Suppressor macrophage (primary cell): ENCODE measurements at regions not wholly inside any gene's neighbourhood (a gene's known extent, or its start where the extent isn't known, plus 50 kb on each side); places are given as distances from the start of the nearest gene placed in this dataset.
A peak's percentile ranks its signal among the peaks of the same experiment; 100 is the strongest.

Experiments
- DNase-seq, 4 experiments: peaks; one replicate each; pipeline ENCODE4 v3.0.0-alpha.2; 2020 to 2022

- DNase-seq, result no peak
Observed at GRCh38 chr12:116459916-116460663, 99.1 kb upstream of the MAP1LC3B2 start.

GRCh38 chr12:116461060-116461459 is 98.1 kb upstream of the MAP1LC3B2 start:
- no peak for DNase-seq

DNA sequence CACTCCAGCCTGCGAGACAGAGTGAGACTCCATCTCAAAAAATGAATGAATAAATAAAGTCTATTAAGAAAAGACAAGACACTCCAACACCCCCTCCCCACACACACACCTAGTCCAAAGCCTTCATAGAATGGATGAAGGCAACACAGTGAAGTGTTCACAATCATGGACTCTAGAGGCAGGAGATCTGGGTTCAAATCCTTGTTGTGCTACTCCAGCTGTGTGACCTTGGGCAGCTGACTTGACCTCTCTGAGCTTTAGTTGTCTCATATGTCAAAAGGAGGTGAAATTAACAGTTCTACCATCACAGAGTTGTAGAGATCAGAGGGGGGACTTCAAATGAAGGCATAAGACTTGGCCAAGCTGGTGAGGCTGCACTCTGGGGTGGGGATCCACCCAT is 95.8 kb upstream of the MAP1LC3B2 start:
- no peak for DNase-seq

GRCh38 chr12:116465407-116465806 is 93.8 kb upstream of the MAP1LC3B2 start:
- no peak for DNase-seq

GRCh38 chr12:116465856-116466255 is 93.3 kb upstream of the MAP1LC3B2 start:
- DNase-seq, result no peak

GRCh38 chr12:116466536-116466935 is 92.6 kb upstream of the MAP1LC3B2 start:
- DNase-seq, result peak in 3 of 4 experiments; percentile 35 to 52 (median 39)

DNA sequence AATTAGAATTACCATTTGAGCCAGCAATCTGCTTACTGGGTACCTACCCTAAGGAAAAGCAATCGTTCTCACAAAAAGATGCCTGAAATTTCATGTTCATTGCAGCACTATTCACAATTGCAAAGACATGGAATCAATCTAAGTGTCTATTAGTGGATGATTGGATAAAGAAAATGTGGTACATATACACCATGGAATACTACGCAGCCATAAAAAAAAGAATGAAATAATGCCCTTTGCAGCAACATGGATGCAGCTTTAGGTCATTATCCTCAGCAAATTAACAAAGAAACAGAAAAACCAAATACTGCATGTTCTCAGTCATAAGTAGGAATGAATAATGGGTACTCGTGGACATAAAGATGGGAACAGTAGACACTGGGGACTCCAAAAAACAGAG is 89.8 kb upstream of the MAP1LC3B2 start:
- DNase-seq, result no peak

DNA sequence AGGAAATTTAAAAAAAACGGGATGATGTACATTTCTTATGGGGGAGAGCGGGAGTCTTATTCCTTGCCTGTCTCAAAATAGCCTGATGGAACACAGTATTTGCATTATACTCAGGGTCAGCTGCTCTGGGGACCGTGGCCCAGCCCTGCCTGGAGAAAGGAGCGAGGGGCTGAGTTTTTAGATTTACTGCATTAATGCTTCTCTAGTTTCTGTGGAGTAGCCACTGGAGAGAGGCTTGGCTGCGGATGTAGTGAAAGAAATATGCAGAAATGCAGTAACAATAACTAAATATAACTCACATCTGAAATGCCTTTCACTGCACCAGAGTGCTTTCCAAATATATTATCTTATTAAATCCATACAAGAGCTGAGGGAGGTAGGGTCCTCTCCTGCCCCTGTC is 87.6 kb upstream of the MAP1LC3B2 start:
- DNase-seq, result no peak

- no peak for DNase-seq
Observed at GRCh38 chr12:116472193-116472592, 87.0 kb upstream of the MAP1LC3B2 start.

- no peak for DNase-seq
Observed at GRCh38 chr12:116473416-116473815, 85.8 kb upstream of the MAP1LC3B2 start.

GRCh38 chr12:116474331-116474730 is 84.8 kb upstream of the MAP1LC3B2 start:
- no peak for DNase-seq

GRCh38 chr12:116474899-116475298 is 84.3 kb upstream of the MAP1LC3B2 start:
- DNase-seq, result no peak

GRCh38 chr12:116476227-116476822 is 82.9 kb upstream of the MAP1LC3B2 start:
- no peak for DNase-seq

- DNase-seq, result no peak
Observed at GRCh38 chr12:116478243-116478773, 80.9 kb upstream of the MAP1LC3B2 start.

DNA sequence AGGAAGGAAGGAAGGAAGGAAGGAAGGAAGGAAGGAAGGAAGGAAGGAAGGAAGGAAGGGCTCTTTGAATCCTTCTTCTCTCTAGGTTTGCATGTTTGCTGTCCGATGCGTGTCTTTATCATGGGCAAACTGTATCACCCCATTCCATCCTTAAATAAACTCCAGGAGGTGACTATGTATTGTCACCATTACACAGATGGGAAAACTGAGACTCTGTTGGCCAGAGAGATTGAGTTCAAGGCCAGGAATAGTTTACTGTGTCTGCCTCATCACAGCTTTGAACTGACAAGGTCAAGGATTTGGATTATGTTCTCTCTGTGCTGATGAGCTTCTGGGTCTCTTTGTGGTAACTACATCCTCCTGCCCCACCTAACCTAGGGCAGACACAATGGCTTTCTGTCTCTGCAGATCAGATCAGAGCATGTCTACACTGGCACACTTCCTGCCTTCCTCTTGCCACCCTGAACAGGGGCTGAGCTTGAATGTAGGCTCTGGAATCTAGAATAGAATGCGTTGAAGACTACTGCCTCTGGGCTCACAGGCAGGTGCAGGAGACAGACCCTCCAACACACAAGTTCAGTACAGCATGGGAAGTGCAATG is 78.9 kb upstream of the MAP1LC3B2 start:
- DNase-seq, result no peak

- DNase-seq, result no peak
Observed at GRCh38 chr12:116481726-116482125, 77.5 kb upstream of the MAP1LC3B2 start.

GRCh38 chr12:116482179-116482578 is 77.0 kb upstream of the MAP1LC3B2 start:
- DNase-seq, result no peak

- DNase-seq, result no peak
Observed at GRCh38 chr12:116482859-116483258, 76.3 kb upstream of the MAP1LC3B2 start.

GRCh38 chr12:116483959-116484750 is 75.0 kb upstream of the MAP1LC3B2 start:
- no peak for DNase-seq

- no peak for DNase-seq
Observed at GRCh38 chr12:116484807-116485206, 74.4 kb upstream of the MAP1LC3B2 start.

- no peak for DNase-seq
Observed at GRCh38 chr12:116489116-116489515, 70.1 kb upstream of the MAP1LC3B2 start.

DNA sequence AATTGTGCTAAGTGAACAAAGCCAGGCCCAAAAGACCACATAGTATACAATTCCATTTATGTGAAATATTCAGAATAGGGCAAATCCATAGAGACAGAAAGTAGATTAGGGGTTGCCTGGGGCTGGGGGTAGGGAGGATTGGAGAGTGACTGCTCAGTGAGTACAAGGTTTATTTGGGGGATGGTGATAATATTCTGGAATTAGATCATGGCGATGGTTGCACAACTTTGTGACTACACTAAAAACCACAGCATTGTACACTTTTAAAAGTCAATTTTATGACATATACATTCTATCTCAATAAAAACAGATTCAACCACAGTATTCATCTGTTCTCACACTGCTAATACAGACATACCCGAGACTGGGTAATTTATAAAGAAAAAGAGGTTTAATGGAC is 68.7 kb upstream of the MAP1LC3B2 start:
- peak in 3 of 4 experiments; percentile 34 to 62 (median 48) for DNase-seq
